ENCODE measurements at regions not wholly inside any gene's neighbourhood (a gene's known extent, or its start where the extent isn't known, plus 50 kb on each side); places are given as distances from the start of the nearest gene placed in this dataset.

DNA sequence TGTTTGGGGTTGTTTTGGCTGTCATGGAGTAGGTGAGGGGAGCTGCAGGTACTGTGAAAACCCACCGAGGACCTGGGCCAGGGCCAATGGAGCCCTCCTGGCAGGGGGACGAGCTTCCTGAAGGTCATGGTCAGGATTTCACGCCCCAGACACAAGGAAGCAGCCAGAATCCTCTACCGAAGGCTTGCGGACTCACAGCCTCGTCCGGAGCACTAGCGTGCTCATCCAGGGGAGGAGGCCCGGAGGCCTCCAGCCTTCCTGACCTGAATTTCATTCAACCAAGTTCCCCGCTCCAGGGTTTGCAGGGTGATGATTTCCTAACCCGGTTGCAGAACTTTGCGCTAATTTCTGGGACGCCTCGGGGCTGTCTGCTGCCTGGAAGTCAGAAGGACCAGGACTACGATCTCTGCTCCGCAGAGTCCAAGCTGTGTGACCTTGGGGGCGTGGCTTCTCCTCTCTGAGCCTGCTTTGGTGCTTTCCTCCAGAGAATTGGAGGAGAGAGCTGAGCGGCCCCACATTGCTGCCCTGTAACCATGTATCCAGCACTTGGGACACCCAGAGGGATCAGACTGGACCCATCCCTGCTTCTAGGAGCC, 56.2 kb upstream of the ADRA2C start:
- H3K4me1 ChIP-seq, result peaks cover 5% of the 10 kb centered on the region
- peaks cover 46% of the 10 kb centered on the region for H3K4me1 Mint-ChIP-seq
- no peaks in the 10 kb centered on the region for H3K9me3 Mint-ChIP-seq
- H3K27me3 ChIP-seq, result no peaks in the 10 kb centered on the region
- no peak for DNase-seq (ENCODE audit: low spot score)
- no peaks in the 10 kb centered on the region for H3F3A ChIP-seq (ENCODE audit: low read depth)
- H3K27ac Mint-ChIP-seq, result peak overlapping the region; percentile 42
- H3K36me3 ChIP-seq, result no peaks in the 10 kb centered on the region
- H3K9me3 ChIP-seq (ENCODE audit: low read depth), result no peaks in the 10 kb centered on the region
- no peaks in the 10 kb centered on the region for H3K79me2 ChIP-seq (ENCODE audit: low read depth)
- no peak overlapping the region for H2AFZ ChIP-seq (replicated peaks)
- H3K9ac ChIP-seq, result no peak overlapping the region
- no peak overlapping the region for H3K4me2 ChIP-seq
- H3K36me3 Mint-ChIP-seq, result no peaks in the 10 kb centered on the region
- peaks cover 15% of the 10 kb centered on the region for H3K27me3 Mint-ChIP-seq (ENCODE audit: insufficient read depth, low read depth)
- peak overlapping the region; percentile 3 for H3K4me3 Mint-ChIP-seq
- no peaks in the 10 kb centered on the region for H4K20me1 ChIP-seq (ENCODE audit: low read depth)
- no peak overlapping the region for H3K4me3 ChIP-seq
- H3K27ac ChIP-seq, result no peak overlapping the region
- TF ChIP-seq EZH2phosphoT487 (IDR thresholded peaks at IDR 0.05) (no peak), EZH2 (IDR thresholded peaks at IDR 0.05) (no peak)
- TF ChIP-seq, protein P1, sequence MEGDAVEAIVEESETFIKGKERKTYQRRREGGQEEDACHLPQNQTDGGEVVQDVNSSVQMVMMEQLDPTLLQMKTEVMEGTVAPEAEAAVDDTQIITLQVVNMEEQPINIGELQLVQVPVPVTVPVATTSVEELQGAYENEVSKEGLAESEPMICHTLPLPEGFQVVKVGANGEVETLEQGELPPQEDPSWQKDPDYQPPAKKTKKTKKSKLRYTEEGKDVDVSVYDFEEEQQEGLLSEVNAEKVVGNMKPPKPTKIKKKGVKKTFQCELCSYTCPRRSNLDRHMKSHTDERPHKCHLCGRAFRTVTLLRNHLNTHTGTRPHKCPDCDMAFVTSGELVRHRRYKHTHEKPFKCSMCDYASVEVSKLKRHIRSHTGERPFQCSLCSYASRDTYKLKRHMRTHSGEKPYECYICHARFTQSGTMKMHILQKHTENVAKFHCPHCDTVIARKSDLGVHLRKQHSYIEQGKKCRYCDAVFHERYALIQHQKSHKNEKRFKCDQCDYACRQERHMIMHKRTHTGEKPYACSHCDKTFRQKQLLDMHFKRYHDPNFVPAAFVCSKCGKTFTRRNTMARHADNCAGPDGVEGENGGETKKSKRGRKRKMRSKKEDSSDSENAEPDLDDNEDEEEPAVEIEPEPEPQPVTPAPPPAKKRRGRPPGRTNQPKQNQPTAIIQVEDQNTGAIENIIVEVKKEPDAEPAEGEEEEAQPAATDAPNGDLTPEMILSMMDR (IDR thresholded peaks at IDR 0.05), result no peak

DNA sequence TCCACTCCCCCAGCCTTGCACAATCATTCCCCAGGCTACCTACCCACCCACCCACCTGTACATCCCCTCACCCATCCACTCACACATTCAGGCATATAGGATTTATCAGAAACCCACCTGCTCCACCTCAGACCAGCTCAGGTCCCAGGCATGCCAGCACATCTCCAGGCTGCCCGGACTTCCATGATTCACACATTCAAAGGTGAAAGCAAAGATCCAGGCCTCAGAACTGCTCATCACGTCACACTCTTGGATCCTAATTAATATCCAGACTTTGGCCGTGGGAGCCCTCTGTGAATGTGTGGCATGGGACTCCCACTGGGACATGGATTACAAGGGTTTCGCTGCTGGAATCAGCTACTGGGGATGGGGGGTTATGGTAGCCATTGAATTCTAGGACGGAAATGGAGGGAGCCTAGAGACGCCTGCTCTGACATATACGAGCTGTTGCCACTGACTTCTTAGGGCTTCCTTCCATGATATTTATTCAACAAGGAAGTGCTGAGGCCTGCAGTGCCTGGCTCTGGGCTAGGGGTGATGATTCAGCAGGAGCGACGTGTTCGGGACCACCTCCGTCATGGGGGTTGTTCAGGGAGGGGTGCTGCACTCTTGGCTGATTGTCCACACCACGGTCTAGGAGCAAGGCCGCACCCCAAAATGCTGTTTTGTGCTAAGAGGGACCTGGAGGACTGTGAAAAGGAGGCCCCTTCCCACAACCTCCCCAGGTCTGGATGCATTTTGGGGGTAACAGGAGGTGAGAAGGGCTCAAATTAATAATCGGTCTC, 56.9 kb upstream of the ADRA2C start:
- Mint-ChIP-seq H3K27ac (peak overlapping the region; percentile 76), H3K4me3 (peak overlapping the region; percentile 3), H3K4me1 (peaks cover 51% of the 10 kb centered on the region), H3K36me3 (no peaks in the 10 kb centered on the region), H3K9me3 (no peaks in the 10 kb centered on the region), H3K27me3 (ENCODE audit: insufficient read depth, low read depth) (peaks cover 20% of the 10 kb centered on the region)
- Histone ChIP-seq H3K4me2 (no peak overlapping the region), H3K27me3 (peaks cover 4% of the 10 kb centered on the region), H3K4me1 (peaks cover 5% of the 10 kb centered on the region), H4K20me1 (ENCODE audit: low read depth) (no peaks in the 10 kb centered on the region), H3K79me2 (ENCODE audit: low read depth) (no peaks in the 10 kb centered on the region), H3K4me3 (no peak overlapping the region), H2AFZ (replicated peaks) (no peak overlapping the region), H3K36me3 (no peaks in the 10 kb centered on the region), H3K9me3 (ENCODE audit: low read depth) (no peaks in the 10 kb centered on the region), H3K27ac (no peak overlapping the region), H3K9ac (no peak overlapping the region), H3F3A (ENCODE audit: low read depth) (no peaks in the 10 kb centered on the region)
- TF ChIP-seq EZH2phosphoT487 (IDR thresholded peaks at IDR 0.05), result no peak
- no peak for TF ChIP-seq EZH2 (IDR thresholded peaks at IDR 0.05)
- TF ChIP-seq, protein P1 (IDR thresholded peaks at IDR 0.05), result no peak
- DNase-seq (ENCODE audit: low spot score), result no peak

DNA sequence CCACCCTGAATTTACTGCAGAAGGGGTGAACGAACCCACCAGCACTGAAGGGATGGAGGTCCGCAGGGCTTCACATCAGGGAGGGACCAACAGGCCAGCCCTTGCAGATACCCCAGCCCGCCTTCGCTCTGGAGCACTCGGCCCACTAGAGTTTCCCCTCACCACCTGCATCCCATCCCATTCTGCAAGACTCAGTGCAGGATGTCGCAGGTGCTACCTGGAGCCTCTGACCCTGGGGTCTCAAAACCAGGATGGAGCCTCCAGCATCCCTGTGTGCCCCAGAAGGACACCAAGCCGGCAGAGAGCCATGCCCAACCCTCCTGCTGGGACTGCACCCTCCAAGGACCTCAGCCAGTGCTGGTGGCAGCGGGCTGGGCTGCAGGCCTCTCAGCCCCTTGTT, 57.6 kb upstream of the ADRA2C start:
- no peaks in the 10 kb centered on the region for H3K36me3 Mint-ChIP-seq
- Histone ChIP-seq H3K27me3 (peaks cover 8% of the 10 kb centered on the region), H3K4me3 (no peak overlapping the region), H4K20me1 (ENCODE audit: low read depth) (no peaks in the 10 kb centered on the region), H2AFZ (replicated peaks) (no peak overlapping the region), H3K4me1 (peaks cover 11% of the 10 kb centered on the region), H3K9ac (no peak overlapping the region), H3K79me2 (ENCODE audit: low read depth) (no peaks in the 10 kb centered on the region), H3K9me3 (ENCODE audit: low read depth) (no peaks in the 10 kb centered on the region), H3F3A (ENCODE audit: low read depth) (no peaks in the 10 kb centered on the region), H3K36me3 (no peaks in the 10 kb centered on the region), H3K4me2 (no peak overlapping the region), H3K27ac (no peak overlapping the region)
- no peaks in the 10 kb centered on the region for H3K9me3 Mint-ChIP-seq
- peaks cover 23% of the 10 kb centered on the region for H3K27me3 Mint-ChIP-seq (ENCODE audit: insufficient read depth, low read depth)
- peak overlapping the region; percentile 76 for H3K27ac Mint-ChIP-seq
- H3K4me3 Mint-ChIP-seq, result no peak overlapping the region
- no peak for DNase-seq (ENCODE audit: low spot score)
- TF ChIP-seq, protein P1 (IDR thresholded peaks at IDR 0.05), result no peak
- TF ChIP-seq EZH2phosphoT487 (IDR thresholded peaks at IDR 0.05), result no peak
- no peak for TF ChIP-seq EZH2 (IDR thresholded peaks at IDR 0.05)
- H3K4me1 Mint-ChIP-seq, result peaks cover 54% of the 10 kb centered on the region
